IMR-90 (cell line): ENCODE measurements at regions not wholly inside any gene's neighbourhood (a gene's known extent, or its start where the extent isn't known, plus 50 kb on each side); places are given as distances from the start of the nearest gene placed in this dataset.

Experiments
- CEBPB ChIP-seq: IDR thresholded peaks from 2 replicates; pipeline ENCODE4 v1.6.1; 2012; ENCODE audit warnings: low read depth, low read length, improper control_type of control experiment
- ELK1 ChIP-seq: fragments of 150-350 bp; IDR thresholded peaks from 2 replicates; pipeline ENCODE4 v1.6.1; 2016; ENCODE audit warnings: low read depth, mild to moderate bottlenecking, low read length, moderate library complexity, borderline replicate concordance
- FOS ChIP-seq: fragments of 150-350 bp; IDR thresholded peaks from 2 replicates; pipeline ENCODE4 v1.6.1; 2016; ENCODE audit warnings: low read depth, low read length
- MAFK ChIP-seq: IDR thresholded peaks from 2 replicates; pipeline ENCODE4 v1.6.1; 2012; ENCODE audit warnings: low read depth, low read length, improper control_type of control experiment
- POLR2A ChIP-seq: IDR thresholded peaks from 2 replicates; pipeline ENCODE4 v1.6.1; 2012; ENCODE audit warnings: mild to moderate bottlenecking, low read depth, low read length
- RAD21 ChIP-seq: IDR thresholded peaks from 2 replicates; pipeline ENCODE4 v1.6.1; 2012; ENCODE audit warnings: low read length, improper control_type of control experiment
- RCOR1 ChIP-seq: IDR thresholded peaks from 2 replicates; pipeline ENCODE4 v1.6.1; 2012; ENCODE audit warnings: mild to moderate bottlenecking, low read length, improper control_type of control experiment; ENCODE audit not compliant: insufficient replicate concordance
- RFX5 ChIP-seq: IDR thresholded peaks from 2 replicates; pipeline ENCODE4 v1.8.0; 2012; ENCODE audit warnings: low read depth, mild to moderate bottlenecking, low read length, moderate library complexity
- TF ChIP-seq, protein P1 (sequence below): conservative IDR thresholded peaks from 2 replicates; pipeline ENCODE4 v1.5.1; 2012; ENCODE audit warnings: mild to moderate bottlenecking, low read depth, low read length, improper control_type of control experiment

DNA sequence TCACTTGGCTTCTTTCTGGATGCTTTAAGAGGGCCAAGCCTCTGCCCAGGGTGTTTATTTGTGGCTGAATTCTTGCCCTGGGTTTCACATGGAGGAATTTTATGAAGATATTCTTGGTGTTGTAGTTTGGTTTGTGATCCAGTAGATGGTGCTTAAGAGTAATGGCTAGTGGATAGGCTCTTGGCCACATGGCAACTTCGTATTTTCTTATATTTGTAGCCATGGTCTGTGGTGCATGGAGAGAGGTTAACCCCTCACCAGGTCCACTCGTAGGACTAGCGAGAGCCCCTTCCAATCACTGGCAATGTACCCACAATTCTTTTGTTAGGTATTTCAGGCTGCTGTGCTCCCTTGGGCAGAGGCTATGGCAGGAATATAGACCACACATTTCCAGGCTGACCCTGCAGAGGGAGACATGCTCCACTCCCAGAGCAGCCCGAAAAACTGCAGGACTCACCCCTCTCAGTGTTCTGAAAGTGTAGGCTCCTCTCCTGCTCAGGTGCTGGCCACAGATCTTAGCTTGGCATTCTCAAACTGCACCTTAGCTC, 582.1 kb upstream of the SETBP1 start:
- TF ChIP-seq POLR2A (no peak), ELK1 (no peak), MAFK (no peak), RCOR1 (no peak), FOS (no peak), RFX5 (no peak), RAD21 (no peak), CEBPB (no peak)
- TF ChIP-seq, protein P1, sequence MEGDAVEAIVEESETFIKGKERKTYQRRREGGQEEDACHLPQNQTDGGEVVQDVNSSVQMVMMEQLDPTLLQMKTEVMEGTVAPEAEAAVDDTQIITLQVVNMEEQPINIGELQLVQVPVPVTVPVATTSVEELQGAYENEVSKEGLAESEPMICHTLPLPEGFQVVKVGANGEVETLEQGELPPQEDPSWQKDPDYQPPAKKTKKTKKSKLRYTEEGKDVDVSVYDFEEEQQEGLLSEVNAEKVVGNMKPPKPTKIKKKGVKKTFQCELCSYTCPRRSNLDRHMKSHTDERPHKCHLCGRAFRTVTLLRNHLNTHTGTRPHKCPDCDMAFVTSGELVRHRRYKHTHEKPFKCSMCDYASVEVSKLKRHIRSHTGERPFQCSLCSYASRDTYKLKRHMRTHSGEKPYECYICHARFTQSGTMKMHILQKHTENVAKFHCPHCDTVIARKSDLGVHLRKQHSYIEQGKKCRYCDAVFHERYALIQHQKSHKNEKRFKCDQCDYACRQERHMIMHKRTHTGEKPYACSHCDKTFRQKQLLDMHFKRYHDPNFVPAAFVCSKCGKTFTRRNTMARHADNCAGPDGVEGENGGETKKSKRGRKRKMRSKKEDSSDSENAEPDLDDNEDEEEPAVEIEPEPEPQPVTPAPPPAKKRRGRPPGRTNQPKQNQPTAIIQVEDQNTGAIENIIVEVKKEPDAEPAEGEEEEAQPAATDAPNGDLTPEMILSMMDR: no peak
